NCI-H2196 (cell line): ENCODE measurements at regions not wholly inside any gene's neighbourhood (a gene's known extent, or its start where the extent isn't known, plus 50 kb on each side); places are given as distances from the start of the nearest gene placed in this dataset.
A peak's percentile ranks its signal among the peaks of the same experiment; 100 is the strongest.
"Not testable (repeated sequence)": the region's sequence is repeated elsewhere in the genome, so short reads cannot be mapped to it uniquely, and the experiment has no call there.

Source experiments
- DNase-seq: peaks from one replicate; lab custom pipeline; 2025; ENCODE audit not compliant: unreplicated experiment; lab: John Stamatoyannopoulos, UW

DNA sequence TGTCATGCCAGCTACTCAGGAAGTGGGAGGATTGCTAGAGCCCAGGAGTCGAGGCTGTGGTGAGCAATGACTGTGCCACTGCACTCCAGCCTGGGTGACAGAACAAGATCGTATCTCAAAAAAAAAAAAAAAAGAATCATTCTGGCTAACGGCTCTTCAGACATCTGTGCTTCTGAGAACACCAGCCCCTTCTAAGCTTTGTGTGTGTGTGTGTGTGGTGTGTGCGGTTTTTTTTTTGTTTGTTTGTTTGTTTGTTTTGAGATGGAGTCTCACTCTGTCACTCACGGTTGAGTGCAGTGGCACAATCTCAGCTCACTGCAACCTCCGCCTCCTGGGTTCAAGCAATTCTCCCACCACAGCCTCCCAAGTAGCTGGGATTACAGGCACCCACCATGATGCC is 79.4 kb upstream of the DRD5 start:
- not testable (repeated sequence) for DNase-seq

GRCh38 chr4:9702696-9703095 is 78.7 kb upstream of the DRD5 start:
- DNase-seq = not testable (repeated sequence)

DNA sequence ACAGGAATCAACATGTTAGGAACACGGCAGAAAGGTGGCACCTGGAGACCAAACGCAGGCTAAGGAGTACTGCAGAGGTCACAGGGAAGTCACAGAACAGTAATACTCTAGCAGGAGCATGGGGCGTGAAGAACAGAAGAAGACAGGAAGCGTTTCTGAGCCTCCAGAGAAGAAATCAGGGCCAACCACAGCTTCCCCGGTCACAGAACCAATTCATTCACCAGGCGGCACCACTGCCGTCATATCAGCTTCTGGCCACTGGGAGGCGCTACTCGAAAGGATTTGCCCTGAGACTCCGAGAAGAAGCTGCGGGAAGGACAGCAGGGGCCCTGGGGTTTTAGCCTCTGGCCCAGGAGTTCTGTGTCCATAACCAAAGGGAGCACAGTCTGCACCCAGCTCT is 78.0 kb upstream of the DRD5 start:
- peak; percentile 79 for DNase-seq

GRCh38 chr4:9704126-9704525 is 77.3 kb upstream of the DRD5 start:
- not testable (repeated sequence) for DNase-seq

DNA sequence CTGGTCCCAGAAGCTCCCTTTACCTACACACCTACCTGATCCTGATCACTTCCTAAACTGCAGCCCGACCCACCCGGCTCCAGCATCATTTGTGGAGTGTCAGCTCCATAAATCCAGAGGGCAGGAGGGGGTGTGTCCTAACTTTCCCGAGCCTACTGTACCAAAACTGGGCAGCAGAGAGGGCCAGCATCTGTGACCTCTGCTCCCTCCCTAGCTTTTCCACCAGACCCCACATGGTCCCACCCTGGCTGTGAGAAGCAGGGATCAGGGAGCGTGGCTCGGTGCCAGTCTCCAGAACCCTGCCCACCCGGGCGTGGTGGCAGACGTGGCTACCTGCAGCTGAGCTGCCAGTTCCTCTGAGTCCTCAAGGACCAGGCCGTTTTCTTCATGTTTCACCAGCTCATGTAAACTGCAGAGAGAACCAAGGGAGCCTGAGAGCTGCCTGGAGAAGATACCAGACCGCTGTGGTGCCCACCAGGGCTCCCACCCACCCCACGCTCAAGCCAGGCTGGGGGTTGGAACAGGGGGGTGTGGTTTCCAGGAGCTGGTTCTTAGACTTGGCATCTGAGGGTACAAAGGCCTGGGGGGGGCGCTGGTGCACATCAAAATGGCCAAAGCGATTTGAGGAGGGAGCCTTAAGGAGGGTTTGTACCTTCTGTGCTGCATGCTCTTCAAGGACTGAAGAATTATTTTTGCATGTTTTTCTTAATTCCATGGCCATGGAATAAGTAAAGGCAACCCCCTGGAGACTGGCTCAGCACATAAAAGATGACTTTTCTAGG is 76.7 kb upstream of the DRD5 start:
- no peak for DNase-seq

GRCh38 chr4:9707281-9707680 is 74.2 kb upstream of the DRD5 start:
- DNase-seq = peak; percentile 76

- DNase-seq = not testable (repeated sequence)
Observed at GRCh38 chr4:9707936-9708335, 73.5 kb upstream of the DRD5 start.

DNA sequence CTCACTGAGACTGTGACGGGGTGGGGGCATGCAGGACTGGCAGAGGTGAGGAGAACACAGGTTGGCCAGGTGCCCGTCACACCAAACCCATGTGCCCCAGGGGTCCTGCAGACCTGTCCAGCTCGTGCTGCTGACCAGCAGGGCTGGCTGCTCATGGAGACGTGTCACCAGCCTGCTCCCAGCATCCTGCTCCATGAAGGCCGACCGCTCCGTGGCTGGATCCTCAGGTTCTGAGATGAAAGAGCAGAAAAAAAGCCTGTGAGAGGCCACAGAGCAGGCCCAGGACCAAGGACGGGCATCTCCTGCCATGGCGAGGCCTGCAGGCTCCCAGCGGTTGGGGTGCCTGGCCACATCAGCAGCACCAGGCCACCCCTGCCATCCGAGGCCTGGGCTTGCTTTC is 71.7 kb upstream of the DRD5 start:
- no peak for DNase-seq

GRCh38 chr4:9715271-9715670 is 66.2 kb upstream of the DRD5 start:
- not testable (repeated sequence) for DNase-seq

DNA sequence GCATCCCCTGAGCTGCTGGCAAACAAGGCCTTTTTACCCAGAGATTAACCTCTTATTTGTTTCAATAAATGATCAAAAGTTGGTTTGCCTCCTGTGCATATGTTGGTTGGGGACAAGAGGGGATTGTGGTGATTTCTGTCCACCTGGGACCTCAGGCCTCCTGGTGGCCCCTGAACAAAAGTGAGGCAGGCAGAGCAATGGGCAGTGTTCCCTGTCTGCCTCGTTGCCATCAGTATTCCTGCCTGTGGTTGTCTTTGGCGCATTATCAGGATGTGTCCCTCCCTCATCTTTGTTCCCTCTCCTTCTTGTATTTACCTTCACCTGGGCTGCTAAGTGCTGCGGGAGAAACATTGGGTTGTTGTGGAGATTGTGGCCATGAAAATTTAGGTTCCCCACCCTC is 65.3 kb upstream of the DRD5 start:
- DNase-seq = no peak

GRCh38 chr4:9718246-9718939 is 63.0 kb upstream of the DRD5 start:
- DNase-seq = not testable (repeated sequence)

- not testable (repeated sequence) for DNase-seq
Observed at GRCh38 chr4:9722131-9722530, 59.3 kb upstream of the DRD5 start.
